HL-60/S4 treated with retinoic acid at 250 ng/mL for 4 days and 3 days (cell line): ENCODE measurements at regions not wholly inside any gene's neighbourhood (a gene's known extent, or its start where the extent isn't known, plus 50 kb on each side); places are given as distances from the start of the nearest gene placed in this dataset.
"Not testable (repeated sequence)": the region's sequence is repeated elsewhere in the genome, so short reads cannot be mapped to it uniquely, and the experiment has no call there.

Experiments used
- in situ Hi-C: fragments of 300-500 bp; cut with MboI; formaldehyde crosslinking; loops from 2 replicates; pipeline ENCODE4 v1.7.0; 2022; ENCODE audit warnings: low sequenced_read_pairs

DNA sequence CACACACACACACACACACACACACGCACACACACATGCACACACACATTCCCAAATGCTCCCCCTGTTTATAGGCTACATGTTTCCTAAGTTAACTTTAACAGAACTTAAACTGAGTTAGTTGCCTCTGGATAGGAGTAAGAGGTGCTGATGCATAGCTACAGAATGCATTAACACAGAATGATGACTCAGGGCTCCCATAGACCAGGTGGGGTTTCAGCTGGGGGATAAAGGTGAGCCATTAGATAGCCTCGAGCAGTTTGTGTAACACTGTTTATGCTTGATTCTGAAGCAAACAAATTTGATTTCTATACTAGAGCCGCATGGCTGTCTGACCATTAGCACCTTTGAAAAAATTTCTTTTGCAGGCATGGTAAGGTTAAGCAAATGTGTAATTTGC is 741.0 kb downstream of the PLCL1 start:
- in situ Hi-C loops = no loop called here

DNA sequence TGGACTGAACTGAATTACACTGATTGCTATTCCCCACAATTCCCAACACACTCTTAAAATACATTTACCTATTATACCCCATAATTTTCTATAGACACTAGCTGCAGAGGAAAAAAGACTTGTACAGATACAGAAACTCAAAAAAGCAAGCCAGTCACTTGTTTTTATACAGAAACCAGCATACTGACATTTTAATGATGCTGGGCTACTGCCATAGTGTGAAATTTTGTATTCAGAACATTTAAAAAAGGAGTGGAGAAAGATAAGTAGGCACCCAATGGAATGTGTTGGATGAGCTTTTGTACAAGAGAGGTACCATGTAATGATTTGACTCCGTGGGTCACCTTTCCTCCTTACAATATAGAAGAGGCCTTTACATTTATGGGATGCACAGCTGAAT is 740.1 kb downstream of the PLCL1 start:
- in situ Hi-C loops = no loop called here

DNA sequence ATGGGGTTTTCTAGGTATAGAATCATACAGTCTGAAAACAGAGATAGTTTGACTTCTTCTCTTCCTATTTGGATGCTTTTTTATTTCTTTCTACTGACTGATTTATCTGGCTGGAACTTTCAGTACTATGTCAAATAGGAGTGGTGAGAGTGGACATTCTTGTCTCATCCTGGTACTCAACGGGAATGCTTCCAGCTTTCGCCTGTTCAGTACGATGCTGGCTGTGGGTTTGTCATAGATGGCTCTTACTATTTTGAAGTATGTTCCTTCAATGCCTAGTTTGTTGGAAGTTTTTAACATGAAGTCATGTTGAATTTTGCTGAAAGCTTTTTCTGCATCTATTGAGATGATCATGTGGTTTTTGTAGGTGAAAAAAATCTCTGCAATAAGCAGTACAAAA is 730.4 kb downstream of the PLCL1 start:
- in situ Hi-C loops = no loop called here

DNA sequence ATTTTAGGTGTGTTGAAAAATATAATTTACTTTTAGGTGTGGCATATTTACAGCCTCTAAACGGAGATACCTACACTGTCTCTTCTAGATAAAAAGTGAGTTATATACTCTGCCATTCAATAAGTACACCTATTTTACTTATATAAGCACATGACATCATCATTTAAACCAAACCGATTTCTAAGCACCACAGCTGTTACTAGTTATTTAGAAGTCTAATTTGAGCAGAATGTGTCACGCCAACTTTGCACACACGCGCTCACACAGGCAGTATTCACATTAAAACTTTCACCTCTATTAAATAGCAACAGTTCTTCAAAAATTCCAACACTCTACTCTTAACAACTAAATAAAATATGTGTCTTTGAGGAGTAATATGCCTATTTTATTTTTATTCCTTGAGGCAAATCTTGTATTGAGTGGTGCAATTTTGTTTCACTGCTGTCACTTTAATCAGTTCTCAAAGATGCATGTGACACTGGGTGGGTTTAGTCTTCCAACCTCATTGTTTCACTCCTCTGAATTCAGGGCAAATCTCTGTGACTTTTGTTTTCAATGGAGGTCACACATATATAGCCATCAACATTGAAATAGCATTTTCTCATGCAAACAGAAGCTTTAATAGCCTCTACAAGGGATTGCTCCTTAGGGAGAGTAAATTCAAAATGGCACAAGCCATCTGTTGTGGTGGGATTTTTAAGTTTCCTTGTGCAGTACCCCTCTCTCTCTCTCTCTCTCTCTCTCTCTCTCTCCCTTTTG is 721.0 kb downstream of the PLCL1 start:
- in situ Hi-C loops = no loop called here

DNA sequence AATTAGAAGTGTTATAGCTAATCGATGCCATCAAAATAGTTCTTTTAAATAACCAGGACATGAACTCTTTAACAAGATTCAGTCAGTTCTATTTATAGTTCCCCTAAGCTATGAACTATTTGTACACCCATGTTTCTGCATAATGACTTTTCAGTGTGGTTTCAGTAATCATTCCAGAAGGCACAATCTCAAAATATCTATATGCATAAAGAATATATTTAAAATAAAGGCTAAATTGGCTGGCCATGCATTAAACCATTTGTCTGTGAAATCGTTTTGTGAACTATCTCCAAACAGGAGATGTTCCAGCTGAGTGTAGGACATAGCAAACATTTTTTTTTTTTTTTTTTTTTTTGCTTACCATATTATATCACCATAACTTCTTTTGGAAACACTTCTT is 719.3 kb downstream of the PLCL1 start:
- in situ Hi-C loops = no loop called here

DNA sequence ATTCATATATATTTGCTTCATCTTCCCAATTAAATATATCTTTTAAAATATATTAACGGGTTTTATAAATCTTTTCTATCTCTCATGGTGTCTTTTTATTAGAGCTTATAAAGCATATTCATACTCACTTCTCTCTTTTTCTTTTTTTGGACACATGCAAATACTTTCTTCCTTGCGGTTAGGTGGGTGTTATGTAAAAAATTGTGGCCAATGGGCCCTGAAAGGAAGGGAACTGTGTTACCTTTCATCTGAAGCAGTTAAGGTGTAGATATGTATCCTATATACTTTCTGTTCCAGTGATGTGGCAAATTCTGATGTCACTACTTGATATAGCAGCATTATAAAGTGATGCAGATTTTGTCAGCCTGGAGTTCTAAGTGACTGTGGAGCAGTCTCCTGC is 714.5 kb downstream of the PLCL1 start:
- in situ Hi-C loops = no loop called here

DNA sequence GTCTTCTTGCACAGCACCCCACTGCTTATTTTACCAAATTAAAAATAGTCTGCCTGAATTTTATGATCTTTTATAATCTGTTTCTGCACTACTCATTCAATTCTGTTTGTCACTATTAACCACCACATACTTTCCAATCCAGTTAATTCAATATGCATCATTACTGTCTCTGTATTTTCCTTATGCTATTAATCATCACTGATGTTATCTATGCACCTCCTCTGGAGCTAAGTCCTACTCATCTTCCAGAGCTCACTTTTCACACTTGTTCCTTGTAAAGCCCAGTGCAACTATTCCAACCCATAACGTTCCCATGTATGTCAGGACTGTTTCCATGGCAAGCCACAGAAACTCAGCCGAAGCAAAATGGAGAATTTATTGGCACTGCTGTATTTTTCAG is 713.6 kb downstream of the PLCL1 start:
- in situ Hi-C loops = no loop called here

DNA sequence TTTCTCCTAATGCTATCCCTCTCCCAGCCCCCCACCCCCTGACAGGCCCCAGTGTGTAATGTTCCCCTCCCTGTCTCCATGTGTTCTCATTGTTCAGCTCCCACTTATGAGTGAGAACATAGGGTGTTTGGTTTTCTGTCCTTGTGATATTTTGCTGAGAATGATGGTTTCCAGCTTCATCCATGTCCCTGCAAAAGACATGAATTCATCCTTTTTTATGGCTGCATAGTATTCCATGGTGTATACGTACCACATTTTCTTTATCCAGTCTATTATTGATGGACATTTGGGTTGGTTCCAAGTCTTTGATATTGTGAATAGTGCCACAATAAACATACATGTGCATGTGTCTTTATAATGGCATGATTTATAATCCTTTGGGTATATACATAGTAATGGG is 704.2 kb downstream of the PLCL1 start:
- in situ Hi-C loops = not testable (repeated sequence)

DNA sequence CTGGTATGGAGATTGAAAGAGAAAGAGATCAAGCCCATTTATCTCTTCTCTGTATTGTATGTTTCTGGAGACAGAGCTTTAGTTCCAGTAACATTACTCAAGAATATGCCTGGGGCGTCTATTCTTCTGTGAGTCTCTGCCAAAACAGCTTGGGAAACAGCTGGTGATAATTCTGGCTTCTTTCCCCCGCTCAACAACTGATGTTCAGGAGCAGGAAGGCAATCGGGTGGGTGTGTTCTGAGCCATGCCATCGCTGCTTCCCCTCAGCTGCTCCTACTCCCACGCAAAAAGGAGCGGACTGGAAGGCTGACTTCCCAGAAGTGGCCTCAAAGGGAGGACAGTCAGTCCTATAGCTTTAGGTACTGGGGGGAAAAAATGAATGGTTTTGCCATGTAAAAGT is 695.1 kb downstream of the PLCL1 start:
- in situ Hi-C loops = no loop called here

DNA sequence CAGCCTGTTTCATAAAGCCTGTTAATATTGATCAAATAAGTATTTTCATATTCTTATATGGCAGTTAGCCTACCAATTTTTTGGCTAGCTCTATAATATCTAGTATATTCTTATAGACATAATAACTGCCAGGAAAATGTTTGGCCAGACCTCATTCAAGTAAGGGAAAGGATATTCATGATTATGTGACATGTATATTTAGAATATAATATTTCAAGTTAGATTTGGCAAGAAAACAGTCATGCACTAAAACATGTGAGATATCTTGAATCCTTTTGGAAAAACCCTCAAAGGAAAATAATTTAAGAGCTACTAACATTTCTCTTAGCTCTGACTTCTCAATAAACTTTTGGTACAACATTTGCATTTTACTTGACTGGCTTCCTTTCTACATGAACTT is 694.1 kb downstream of the PLCL1 start:
- in situ Hi-C loops = no loop called here

DNA sequence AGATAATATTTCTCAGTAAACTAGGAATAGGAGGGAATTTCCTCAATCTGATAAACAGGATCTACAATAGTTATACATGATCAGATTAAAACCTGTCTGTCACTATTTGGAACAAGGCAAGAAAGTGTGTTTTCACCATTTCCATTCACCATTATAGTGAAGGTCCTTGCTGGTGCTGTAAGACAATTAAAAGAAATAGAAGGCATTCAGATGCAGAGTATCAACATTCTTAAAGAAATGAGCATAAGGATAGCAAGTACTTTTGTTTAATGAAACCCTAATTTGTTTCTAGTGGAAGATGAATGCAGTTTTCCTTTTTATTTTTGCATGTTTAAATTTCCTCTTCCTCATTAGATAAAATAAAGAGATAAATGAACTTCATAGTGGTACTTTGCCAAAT is 693.7 kb downstream of the PLCL1 start:
- in situ Hi-C loops = no loop called here

DNA sequence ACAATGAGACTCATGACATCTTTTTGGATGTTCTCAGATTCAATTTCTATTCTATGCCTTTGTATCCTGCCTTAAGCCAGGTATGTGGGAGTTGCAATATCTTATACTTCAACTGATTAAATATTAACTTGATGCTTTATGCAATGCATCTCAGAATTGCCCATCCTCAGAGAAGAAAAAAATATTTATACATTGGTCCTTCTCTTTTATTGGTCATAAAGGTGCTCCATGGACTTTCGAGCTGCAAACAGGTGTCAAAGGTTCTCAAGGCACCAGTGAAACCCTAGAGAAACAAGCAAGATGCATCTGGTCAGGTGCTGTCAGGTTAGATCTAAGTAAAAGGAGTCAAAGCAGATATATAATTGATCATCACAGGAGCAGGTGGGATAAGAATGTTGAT is 690.5 kb downstream of the PLCL1 start:
- in situ Hi-C loops = no loop called here

DNA sequence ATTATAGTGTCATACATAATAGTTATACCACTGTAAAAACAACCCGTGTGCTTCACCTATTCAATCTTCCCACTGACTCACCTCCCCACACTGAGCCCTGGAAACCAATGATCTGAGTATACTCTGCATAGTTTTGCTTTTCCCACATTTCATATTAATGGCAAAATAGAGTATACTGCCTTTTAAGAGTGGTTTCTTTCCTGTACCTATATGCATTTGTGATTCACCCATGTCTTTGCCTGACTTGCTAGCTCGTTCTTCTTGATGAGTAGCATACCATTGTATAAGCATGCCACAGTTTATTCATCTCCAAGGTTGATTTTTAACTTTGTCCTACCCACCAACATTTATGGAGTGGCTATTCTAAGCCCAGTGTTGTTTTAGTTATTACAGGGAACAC is 686.4 kb downstream of the PLCL1 start:
- in situ Hi-C loops = no loop called here

DNA sequence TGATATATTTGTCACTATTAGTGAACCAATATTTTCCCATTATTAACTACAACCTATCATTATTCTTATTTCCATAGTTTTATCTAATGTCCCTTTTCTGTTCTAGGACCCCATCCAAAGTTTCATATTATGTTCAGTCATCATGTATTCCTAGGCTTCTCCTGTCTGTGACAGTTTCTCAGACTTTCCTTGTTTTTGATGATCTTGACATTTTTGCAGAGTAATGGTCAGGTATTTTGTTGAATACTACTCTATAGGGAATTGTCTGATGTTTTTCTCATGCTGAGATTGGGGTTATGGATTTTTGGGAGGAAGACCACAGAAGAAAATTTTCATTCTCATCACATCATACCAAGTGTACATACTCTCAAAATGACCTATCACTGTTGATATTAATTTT is 684.6 kb downstream of the PLCL1 start:
- in situ Hi-C loops = no loop called here

DNA sequence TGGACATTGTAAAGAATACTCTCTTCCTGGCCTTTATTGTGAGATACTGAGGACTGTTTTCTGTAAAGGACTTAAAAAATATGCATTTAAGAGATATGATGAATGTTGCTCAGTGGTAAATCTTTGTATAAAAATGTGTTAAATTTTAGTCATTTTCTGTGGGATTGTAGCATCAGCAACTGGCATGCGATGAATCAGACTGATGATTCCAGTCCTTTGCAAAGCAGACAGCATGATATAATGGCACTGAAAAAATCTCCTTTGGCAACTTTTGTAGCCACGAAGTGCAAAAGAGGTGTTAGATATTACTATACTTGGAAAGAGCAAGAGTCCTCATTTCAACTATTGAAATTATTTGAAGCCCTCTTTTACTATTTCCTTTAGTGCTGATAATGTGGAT is 678.7 kb downstream of the PLCL1 start:
- in situ Hi-C loops = no loop called here

DNA sequence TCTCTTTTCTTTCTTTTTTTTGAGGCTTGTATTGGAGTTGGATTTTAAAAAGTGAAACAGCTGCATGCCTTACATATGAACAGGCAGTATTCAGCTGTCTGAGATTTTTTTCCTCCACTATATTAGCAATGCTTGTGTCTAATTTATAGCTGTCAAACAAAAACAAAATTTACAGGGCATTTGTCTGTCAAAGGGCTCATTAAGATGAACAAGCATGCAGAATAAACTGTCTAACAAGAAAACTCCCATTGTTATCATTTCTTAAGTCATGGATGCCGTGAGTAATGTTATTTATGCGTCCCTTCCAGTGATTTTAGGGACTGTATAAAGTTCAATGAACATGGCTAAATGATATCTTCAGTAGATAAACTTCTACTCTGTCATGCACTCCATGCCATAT is 674.7 kb downstream of the PLCL1 start:
- in situ Hi-C loops = no loop called here

DNA sequence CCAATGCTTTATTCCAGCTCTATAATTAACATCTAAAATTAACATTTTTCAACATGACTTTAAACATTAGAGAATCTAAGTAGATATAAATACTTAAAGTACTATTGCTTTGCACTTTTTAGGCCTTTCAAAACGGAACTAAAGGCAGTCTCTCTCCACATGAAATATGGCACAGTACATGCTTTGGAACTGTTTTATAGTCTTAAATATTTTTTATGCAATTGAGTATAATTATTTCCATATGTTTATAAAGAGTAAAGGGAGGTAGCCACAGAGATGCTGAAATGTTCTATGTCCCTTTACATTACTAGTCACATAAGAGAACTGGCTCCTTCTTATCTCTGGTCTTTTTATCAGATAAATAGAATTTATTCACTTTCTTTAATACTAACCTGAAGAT is 674.0 kb downstream of the PLCL1 start:
- in situ Hi-C loops = no loop called here

DNA sequence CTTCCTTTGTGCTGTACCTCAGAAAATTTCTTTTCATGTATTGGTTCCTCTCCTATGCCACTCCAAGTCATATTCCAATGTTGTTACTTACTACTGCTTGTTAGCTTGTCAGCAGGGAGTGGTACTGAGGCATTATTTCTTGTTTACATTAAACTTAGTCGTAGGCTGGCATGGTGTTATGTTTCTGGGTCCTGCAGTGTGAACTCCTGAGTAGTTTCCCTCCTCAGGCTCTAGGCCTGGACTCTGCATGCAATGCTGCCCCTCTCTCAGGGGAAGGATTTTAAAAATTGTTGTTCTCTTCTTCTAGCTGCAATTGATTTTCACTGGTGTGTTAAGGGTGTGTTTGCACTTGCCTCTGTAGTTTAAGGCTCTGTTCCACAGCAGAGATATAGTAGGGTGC is 671.6 kb downstream of the PLCL1 start:
- in situ Hi-C loops = no loop called here

DNA sequence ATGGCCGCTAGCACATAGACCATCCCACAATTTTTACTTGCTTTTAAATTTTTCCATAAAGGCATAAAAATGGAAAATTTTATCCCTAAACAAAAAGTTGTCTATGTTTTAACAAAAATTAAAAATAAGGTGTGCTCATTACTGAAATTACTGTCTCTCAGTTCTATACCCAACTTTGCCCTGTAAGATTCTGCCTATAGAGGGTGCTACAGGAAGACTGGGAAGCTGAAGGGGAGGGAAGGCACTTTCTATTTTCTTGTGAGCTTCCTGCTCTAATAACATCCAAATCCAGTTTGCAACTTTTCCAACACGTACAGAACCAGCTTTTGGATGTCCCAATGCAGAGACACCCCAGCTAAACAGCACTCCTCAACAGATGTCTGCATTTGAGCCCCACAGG is 666.9 kb downstream of the PLCL1 start:
- in situ Hi-C loops = no loop called here

DNA sequence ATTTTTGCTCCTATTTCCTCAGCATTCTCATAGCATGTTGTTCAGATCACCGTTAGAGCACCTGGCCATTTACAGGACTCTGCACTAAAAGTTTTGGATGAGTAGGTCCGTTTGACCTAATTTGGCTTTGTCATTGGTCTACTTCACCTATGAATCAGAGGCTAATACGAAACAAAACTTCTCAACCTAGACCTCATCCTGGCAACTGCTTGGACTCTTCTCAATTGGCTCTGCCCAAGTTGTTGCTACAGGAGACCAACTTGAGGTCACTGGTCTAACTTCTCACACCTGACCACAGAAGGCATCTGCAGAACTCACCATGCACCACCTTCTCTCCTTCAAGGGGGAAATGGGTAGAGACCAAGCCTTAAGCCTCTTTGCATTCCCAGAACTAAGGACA is 663.7 kb downstream of the PLCL1 start:
- in situ Hi-C loops = no loop called here

DNA sequence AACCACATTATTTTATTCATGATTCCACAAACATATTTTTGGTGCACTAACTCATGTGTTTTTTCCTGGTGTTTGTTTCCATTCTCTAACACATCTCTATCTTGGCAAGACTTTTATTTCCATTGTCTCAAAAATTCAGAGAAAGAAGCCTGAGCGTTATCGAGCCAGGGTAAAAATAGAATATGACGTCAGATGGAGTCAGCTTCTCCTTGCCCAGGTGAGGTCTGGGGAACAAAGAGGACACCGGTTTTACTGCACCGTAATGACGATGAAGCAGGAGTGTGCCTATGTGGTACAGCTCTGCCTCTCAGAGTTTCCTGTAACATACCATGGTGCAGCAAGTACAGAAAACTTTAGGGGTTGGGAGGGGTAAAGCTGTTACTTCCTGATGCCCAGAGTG is 661.6 kb downstream of the PLCL1 start:
- in situ Hi-C loops = no loop called here

DNA sequence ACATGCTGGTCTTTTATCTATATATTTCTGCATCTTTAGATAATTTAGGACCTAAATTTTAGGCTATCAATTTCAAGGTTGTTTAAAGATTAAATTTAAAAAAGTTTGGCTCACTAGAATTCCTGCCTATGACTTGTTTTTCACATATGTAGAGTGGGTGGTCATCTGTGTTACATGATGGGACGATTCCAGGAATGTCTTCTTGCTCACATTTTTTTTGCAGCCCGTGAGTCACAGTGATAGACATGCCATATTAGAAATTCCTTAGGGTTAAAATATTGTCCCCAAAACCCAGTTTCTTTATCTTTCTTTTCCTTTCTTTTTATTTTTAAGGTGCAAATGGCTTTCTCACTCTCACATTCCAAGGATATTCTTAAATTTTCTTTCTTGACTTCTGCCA is 652.0 kb downstream of the PLCL1 start:
- in situ Hi-C loops = no loop called here

DNA sequence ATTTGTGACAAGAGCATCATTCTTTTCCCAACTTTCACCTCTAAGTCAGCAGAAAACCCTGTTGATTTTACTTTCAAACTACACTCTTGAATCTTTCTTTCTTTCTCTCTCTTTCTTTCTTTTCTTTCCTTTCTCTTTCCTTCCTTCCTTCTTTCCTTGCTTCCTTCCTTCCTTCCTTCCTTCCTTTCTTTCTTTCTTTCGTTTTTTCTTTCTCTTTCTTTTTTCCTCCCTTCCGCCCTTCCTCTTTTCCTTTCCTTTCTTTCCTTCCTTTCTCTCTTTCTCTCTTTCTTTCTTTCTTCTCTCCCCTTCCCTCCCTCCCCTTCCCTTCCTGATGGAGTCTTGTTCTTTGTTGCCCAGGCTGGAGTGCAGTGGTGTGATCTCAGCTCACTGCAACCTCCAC is 649.5 kb downstream of the PLCL1 start:
- in situ Hi-C loops = no loop called here
